GM12878 (cell line): ENCODE measurements at regions not wholly inside any gene's neighbourhood (a gene's known extent, or its start where the extent isn't known, plus 50 kb on each side); places are given as distances from the start of the nearest gene placed in this dataset.

Source experiments
- ATAC-seq: fragments of 200-7000 bp; cut with Tn5 transposase; 3 replicates; pipeline ENCODE4 v1.9.1; 2020; ENCODE audit warnings: mild to moderate bottlenecking, moderate library complexity
- BruUV-seq: library from RNA; stranded (reverse); fragments of 400-500 nt; replicated peaks from 2 replicates; lab custom pipeline; 2021; lab: Mats Ljungman, UMichigan
- CTCF ChIA-PET: fragments of 300-600 bp; sonication (Branson Sonifier 250); formaldehyde crosslinking; extraction: SDS; loops from one replicate; lab custom pipeline; 2021; ENCODE audit warnings: inconsistent platforms; lab: Yijun Ruan, JAX
- POLR2A ChIA-PET: fragments of 350-600 bp; formaldehyde crosslinking; extraction: SDS; loops from one replicate; lab custom pipeline; 2021; ENCODE audit warnings: inconsistent platforms; lab: Charles Lee
- RAD21 ChIA-PET: fragments of 300-600 bp; sonication (Branson Sonifier 250); formaldehyde crosslinking; loops from one replicate; lab custom pipeline; 2023; ENCODE audit warnings: antibody characterized with exemption; ENCODE audit not compliant: unreplicated experiment; lab: Charles Lee
- SMC1A ChIA-PET: fragments of 300-600 bp; sonication (Branson Sonifier 250); formaldehyde crosslinking; loops from one replicate; lab custom pipeline; 2023; ENCODE audit not compliant: unreplicated experiment, uncharacterized antibody; lab: Charles Lee
- DNase-seq: peaks from one replicate; pipeline ENCODE4 v3.0.0-alpha.2; 2011; ENCODE audit warnings: low read depth, low spot score
- FAIRE-seq: peaks from 3 replicates; lab custom pipeline; 2011; peaks lifted over from hg19 to GRCh38; lab: Jason Lieb, UNC
- H2AFZ ChIP-seq: 2 replicates; pipeline ENCODE4 v1.6.0; 2011; ENCODE audit warnings: low read depth, low read length, control low read depth; ENCODE audit not compliant: control insufficient read depth
- H3K27ac ChIP-seq: 2 replicates; pipeline ENCODE4 v1.5.1; 2011; ENCODE audit warnings: control low read depth; ENCODE audit not compliant: control insufficient read depth, insufficient read depth
- H3K27me3 ChIP-seq, 2 experiments: replicated peaks in 1 of 2; 2 replicates each; pipeline versions ENCODE4 v1.6.0 to v1.6.1; 2011; ENCODE audit warnings: low read length in 1 of 2; ENCODE audit not compliant: control insufficient read depth in 2 of 2, insufficient read depth in 2 of 2
- H3K36me3 ChIP-seq, 2 experiments: 2 replicates each; pipeline ENCODE4 v1.5.1; 2011; ENCODE audit warnings: low read length in 1 of 2; ENCODE audit not compliant: control insufficient read depth in 2 of 2, insufficient read depth in 2 of 2
- H3K4me1 ChIP-seq: 2 replicates; pipeline ENCODE4 v1.6.1; 2011; ENCODE audit warnings: mild to moderate bottlenecking, low read length, moderate library complexity, mixed read lengths; ENCODE audit not compliant: control insufficient read depth, insufficient read depth
- H3K4me2 ChIP-seq: 2 replicates; pipeline ENCODE4 v1.6.0; 2011; ENCODE audit warnings: control low read depth; ENCODE audit not compliant: control insufficient read depth, insufficient read depth
- H3K4me3 ChIP-seq: fragments of 200-600 bp; sonication (generic); 2 replicates; pipeline ENCODE4 v1.5.1; 2016
- H3K79me2 ChIP-seq: 2 replicates; pipeline ENCODE4 v1.6.0; 2011; ENCODE audit warnings: low read length; ENCODE audit not compliant: control insufficient read depth, insufficient read depth
- H3K9ac ChIP-seq: 2 replicates; pipeline ENCODE4 v1.8.0; 2011; ENCODE audit warnings: low read length, control low read depth, mixed read lengths; ENCODE audit not compliant: control insufficient read depth, insufficient read depth
- H3K9me3 ChIP-seq: replicated peaks from 3 replicates; pipeline ENCODE4 v1.5.1; 2011; ENCODE audit warnings: mild to moderate bottlenecking, low read length; ENCODE audit not compliant: control insufficient read depth, insufficient read depth
- H4K20me1 ChIP-seq: 2 replicates; pipeline ENCODE4 v1.6.0; 2011; ENCODE audit not compliant: control insufficient read depth, insufficient read depth
- ATF2 ChIP-seq: IDR thresholded peaks from 2 replicates; pipeline ENCODE4 v1.6.1; 2012; ENCODE audit warnings: low read length, inconsistent platforms
- EGR1 ChIP-seq, 2 experiments: IDR thresholded peaks; 1 replicate in 1 of 2; 2 replicates in 1 of 2; pipeline ENCODE4 v1.6.1; 2011 to 2012; ENCODE audit warnings: low read depth in 2 of 2, low read length in 2 of 2, borderline replicate concordance in 1 of 2, mild to moderate bottlenecking in 1 of 2, moderate library complexity in 1 of 2
- FOXM1 ChIP-seq: IDR thresholded peaks from 2 replicates; pipeline ENCODE4 v1.6.1; 2012; ENCODE audit warnings: low read depth, mild to moderate bottlenecking, inconsistent platforms, low read length, moderate library complexity
- GATAD2B ChIP-seq: fragments of 450-650 bp; conservative IDR thresholded peaks from 2 replicates; pipeline ENCODE4 v1.6.1; 2017; ENCODE audit warnings: low read depth, mild to moderate bottlenecking, moderate library complexity
- MTA3 ChIP-seq: IDR thresholded peaks from 2 replicates; pipeline ENCODE4 v1.6.1; 2012; ENCODE audit warnings: low read length, inconsistent platforms, borderline replicate concordance
- SUZ12 ChIP-seq: fragments of 200-600 bp; sonication (generic); IDR thresholded peaks from one replicate; pipeline ENCODE4 v1.6.1; 2018; ENCODE audit warnings: antibody characterized with exemption, mild to moderate bottlenecking; ENCODE audit not compliant: unreplicated experiment
- TBL1XR1 ChIP-seq: IDR thresholded peaks from 2 replicates; pipeline ENCODE4 v1.6.1; 2012; ENCODE audit warnings: low read depth, low read length, improper control_type of control experiment
- TCF12 ChIP-seq: IDR thresholded peaks from 2 replicates; pipeline ENCODE4 v1.6.1; 2011; ENCODE audit warnings: low read depth, mild to moderate bottlenecking, low read length
- YBX1 ChIP-seq: fragments of 450-650 bp; IDR thresholded peaks from 2 replicates; pipeline ENCODE4 v1.6.1; 2016; ENCODE audit warnings: antibody characterized with exemption
- WGBS: methylation state at CpG from one replicate; pipeline ENCODE4 v1.1.6; 2016; ENCODE audit warnings: low lambda C conversion rate; ENCODE audit not compliant: insufficient replicate concordance, insufficient coverage; ENCODE audit errors: missing lambda C conversion rate; 5-methylcytosine and 5-hydroxymethylcytosine counted together
- in situ Hi-C: fragments of 300-500 bp; cut with MboI; formaldehyde crosslinking; loops from 9 replicates; pipeline ENCODE4 v1.14.3; 2018; ENCODE audit warnings: mixed read lengths
- intact Hi-C: fragments of 100-400 bp; cut with micrococcal nuclease; formaldehyde crosslinking; loops from one replicate; pipeline ENCODE4 v1.14.2; 2022; ENCODE audit not compliant: unreplicated experiment

GRCh38 chr20:12111431-12112088 is 193.9 kb downstream of the BTBD3 start:
- Histone ChIP-seq H3K4me3 (no peak overlapping the region), H3K27ac (no peak overlapping the region), H3K4me1 (no peaks in the 10 kb centered on the region), H3K27me3 (no peaks in the 10 kb centered on the region), H3K79me2 (no peaks in the 10 kb centered on the region), H2AFZ (no peak overlapping the region), H3K36me3 (no peaks in the 10 kb centered on the region), H3K4me2 (no peak overlapping the region), H3K9ac (no peak overlapping the region), H3K9me3 (no peaks in the 10 kb centered on the region), H4K20me1 (no peaks in the 10 kb centered on the region)
- FAIRE-seq (no peak), DNase-seq (no peak), ATAC-seq (no peak)
- TF ChIP-seq MTA3 (no peak), EGR1 (IDR thresholded peaks at IDR 0.05; ENCODE audit: borderline replicate concordance in 1 of 2, low read depth in 2 of 2, low read length in 2 of 2) (no peak), YBX1 (no peak), ATF2 (no peak), TCF12 (no peak), SUZ12 (no peak), FOXM1 (no peak), TBL1XR1 (no peak), GATAD2B (no peak)
- RAD21 ChIA-PET: no interaction called here
- intact Hi-C loops: no loop called here
- 2% methylated on average over 3 of the region's 3 CpGs for WGBS
- in situ Hi-C loops: no loop called here
- SMC1A ChIA-PET: interaction anchor here (0.9 kb wide), 1 partner anchor 199 kb away, joined by 3 read pairs; no protein-coding TSS in a partner anchor
- CTCF ChIA-PET: no interaction called here
- BruUV-seq: no TSS peak
- POLR2A ChIA-PET: interaction anchor here (0.6 kb wide), 2 partner anchors 149 to 1736 kb away, joined by 3 read pairs; no protein-coding TSS in a partner anchor
